Lower leg skin (tissue), 4 donors: ENCODE measurements at regions not wholly inside any gene's neighbourhood (a gene's known extent, or its start where the extent isn't known, plus 50 kb on each side); places are given as distances from the start of the nearest gene placed in this dataset.
"Not testable (repeated sequence)": the region's sequence is repeated elsewhere in the genome, so short reads cannot be mapped to it uniquely, and the experiment has no call there.

ENCODE experiments used
- DNase-seq, 2 donors: peaks; one replicate each; pipeline ENCODE4 v3.0.0-alpha.2; 2019; ENCODE audit warnings: low spot score in 2 of 2
- H3K4me3 ChIP-seq: fragments of 200-600 bp; sonication (generic); 2 replicates; pipeline ENCODE4 v1.5.1; 2017; ENCODE audit warnings: mild to moderate bottlenecking, low read depth; ENCODE audit not compliant: poor library complexity, severe bottlenecking
- CTCF ChIP-seq, 3 donors: fragments of 450-650 bp; IDR thresholded peaks; one replicate each; pipeline ENCODE4 v1.5.1; 2016; ENCODE audit warnings: antibody characterized with exemption in 3 of 3, mild to moderate bottlenecking in 3 of 3, moderate library complexity in 2 of 3
- POLR2A ChIP-seq, 2 donors: fragments of 450-650 bp; IDR thresholded peaks; one replicate each; pipeline ENCODE4 v1.6.1; 2016 to 2017; ENCODE audit warnings: antibody characterized with exemption in 2 of 2, mild to moderate bottlenecking in 1 of 2, moderate library complexity in 1 of 2
- WGBS, 2 donors: methylation state at CpG; one replicate each; pipeline ENCODE4 v1.1.5; 2018; 5-methylcytosine and 5-hydroxymethylcytosine counted together
- intact Hi-C: fragments of 100-400 bp; cut with DNase I; formaldehyde crosslinking; loops from one replicate; pipeline ENCODE4 v1.15.0; 2023; ENCODE audit warnings: low total_unique reads

- intact Hi-C loops, result no loop called here
- TF ChIP-seq CTCF (IDR thresholded peaks at IDR 0.05) (no peak), POLR2A (IDR thresholded peaks at IDR 0.05) (no peak)
- no peak for DNase-seq
- 52 to 59% methylated on average over 7 of the region's 7 CpGs for WGBS, 2 donors
- no peak overlapping the region for H3K4me3 ChIP-seq
Observed at GRCh38 chr11:82194521-82194920, 539.1 kb downstream of the FAM181B start.

- H3K4me3 ChIP-seq, result no peak overlapping the region
- no peak for TF ChIP-seq CTCF (IDR thresholded peaks at IDR 0.05)
- TF ChIP-seq POLR2A (IDR thresholded peaks at IDR 0.05), result no peak
- intact Hi-C loops, result no loop called here
- WGBS, 2 donors, result 83 to 100% methylated on average over 3 of the region's 3 CpGs
- DNase-seq, result no peak
Observed at GRCh38 chr11:82191695-82192094, 542.0 kb downstream of the FAM181B start.

- no peak overlapping the region for H3K4me3 ChIP-seq
- intact Hi-C loops, result no loop called here
- DNase-seq, result no peak
- WGBS, 2 donors, result 90% methylated on average over 3 of the region's 3 CpGs
- no peak for TF ChIP-seq CTCF (IDR thresholded peaks at IDR 0.05)
- TF ChIP-seq POLR2A (IDR thresholded peaks at IDR 0.05), result no peak
Observed at GRCh38 chr11:82185925-82186324, 547.7 kb downstream of the FAM181B start.

- intact Hi-C loops, result no loop called here
- no peak for DNase-seq
- H3K4me3 ChIP-seq, result no peak overlapping the region
- TF ChIP-seq CTCF (IDR thresholded peaks at IDR 0.05), result no peak
- TF ChIP-seq POLR2A (IDR thresholded peaks at IDR 0.05), result no peak
- 62 to 72% methylated on average over 3 of the region's 3 CpGs for WGBS, 2 donors
Observed at GRCh38 chr11:82184966-82185365, 548.7 kb downstream of the FAM181B start.

GRCh38 chr11:82183346-82183745, 550.3 kb downstream of the FAM181B start:
- H3K4me3 ChIP-seq, result no peak overlapping the region
- TF ChIP-seq POLR2A (IDR thresholded peaks at IDR 0.05) (no peak), CTCF (IDR thresholded peaks at IDR 0.05) (no peak)
- 40 to 50% methylated on average over 2 of the region's 2 CpGs for WGBS, 2 donors
- intact Hi-C loops, result no loop called here
- no peak for DNase-seq

- WGBS, 2 donors, result 98% methylated on average over 2 of the region's 2 CpGs
- DNase-seq, intact Hi-C loops, H3K4me3 ChIP-seq: not testable (repeated sequence)
Observed at GRCh38 chr11:82182697-82183096, 551.0 kb downstream of the FAM181B start.

GRCh38 chr11:82181796-82182195, 551.9 kb downstream of the FAM181B start:
- H3K4me3 ChIP-seq, DNase-seq, intact Hi-C loops: not testable (repeated sequence)
- WGBS, 2 donors, result 92 to 96% methylated on average over 19 to 21 of the region's 25 CpGs
